IMR-90 (cell line): ENCODE measurements at regions not wholly inside any gene's neighbourhood (a gene's known extent, or its start where the extent isn't known, plus 50 kb on each side); places are given as distances from the start of the nearest gene placed in this dataset.

ENCODE experiments used
- ATAC-seq: fragments of 200-7000 bp; cut with Tn5 transposase; 2 replicates; pipeline ENCODE4 v1.9.1; 2020; ENCODE audit warnings: low read depth, mild to moderate bottlenecking, moderate library complexity
- BruUV-seq: library from RNA; stranded (reverse); fragments of 400-500 nt; replicated peaks from 2 replicates; lab custom pipeline; 2021; lab: Mats Ljungman, UMichigan
- CTCF ChIA-PET: fragments of 300-600 bp; formaldehyde crosslinking; extraction: SDS; loops from one replicate; lab custom pipeline; 2021; ENCODE audit warnings: antibody characterized with exemption; lab: Yijun Ruan, JAX
- POLR2A ChIA-PET: fragments of 300-600 bp; sonication (Branson Sonifier 250); formaldehyde crosslinking; loops from one replicate; lab custom pipeline; 2022; ENCODE audit warnings: antibody characterized with exemption; ENCODE audit not compliant: unreplicated experiment; lab: Charles Lee
- DNase-seq: peaks from one replicate; pipeline ENCODE4 v3.0.0; 2013
- H2AFZ ChIP-seq: replicated peaks from 2 replicates; pipeline ENCODE3; 2013; ENCODE audit warnings: low read length, mild to moderate bottlenecking; ENCODE audit not compliant: poor library complexity
- H2AK5ac ChIP-seq: 2 replicates; pipeline ENCODE4 v1.6.1; 2013; ENCODE audit warnings: low read depth, low read length, inconsistent platforms
- H2AK9ac ChIP-seq: replicated peaks from 2 replicates; pipeline ENCODE3; 2013; ENCODE audit warnings: mild to moderate bottlenecking, low read depth, low read length, moderate library complexity; ENCODE audit not compliant: poor library complexity
- H2BK120ac ChIP-seq: 2 replicates; pipeline ENCODE4 v1.6.1; 2013; ENCODE audit warnings: low read depth, low read length, inconsistent platforms
- H2BK15ac ChIP-seq: 3 replicates; pipeline ENCODE4 v1.6.1; 2013; ENCODE audit warnings: low read depth, low read length, inconsistent platforms
- H2BK20ac ChIP-seq: 2 replicates; pipeline ENCODE4 v1.6.1; 2013; ENCODE audit warnings: low read depth, mild to moderate bottlenecking, inconsistent platforms, low read length, moderate library complexity
- H2BK5ac ChIP-seq: 2 replicates; pipeline ENCODE4 v1.6.1; 2013; ENCODE audit warnings: mild to moderate bottlenecking, low read depth, low read length, inconsistent platforms; ENCODE audit not compliant: poor library complexity, severe bottlenecking
- H3K14ac ChIP-seq: replicated peaks from 2 replicates; pipeline ENCODE4 v1.6.1; 2013; ENCODE audit warnings: low read depth, low read length, inconsistent platforms
- H3K18ac ChIP-seq: 2 replicates; pipeline ENCODE4 v1.6.1; 2013; ENCODE audit warnings: low read depth, low read length, control low read depth
- H3K23ac ChIP-seq: 2 replicates; pipeline ENCODE4 v1.6.1; 2013; ENCODE audit warnings: low read depth, low read length, inconsistent platforms
- H3K27ac ChIP-seq: 2 replicates; pipeline ENCODE4 v1.5.1; 2013; ENCODE audit warnings: mild to moderate bottlenecking, control low read depth, low read length; ENCODE audit not compliant: insufficient read depth
- H3K27me3 ChIP-seq: 2 replicates; pipeline ENCODE4 v1.6.1; 2013; ENCODE audit warnings: low read length; ENCODE audit not compliant: control insufficient read depth, insufficient read depth
- H3K36me3 ChIP-seq: 2 replicates; pipeline ENCODE4 v1.6.1; 2013; ENCODE audit warnings: low read length, mixed read lengths; ENCODE audit not compliant: control insufficient read depth, insufficient read depth
- H3K4ac ChIP-seq: 2 replicates; pipeline ENCODE4 v1.6.1; 2013; ENCODE audit warnings: low read depth, low read length, inconsistent platforms
- H3K4me1 ChIP-seq: 2 replicates; pipeline ENCODE4 v1.6.1; 2013; ENCODE audit warnings: low read length, mixed read lengths; ENCODE audit not compliant: control insufficient read depth, insufficient read depth
- H3K4me2 ChIP-seq: 2 replicates; pipeline ENCODE4 v1.6.1; 2013; ENCODE audit warnings: low read depth, mild to moderate bottlenecking, control low read depth, low read length, moderate library complexity
- H3K4me3 ChIP-seq: 2 replicates; pipeline ENCODE4 v1.5.1; 2013; ENCODE audit warnings: low read depth, mild to moderate bottlenecking, control low read depth, low read length, moderate library complexity; ENCODE audit not compliant: insufficient read depth
- H3K56ac ChIP-seq: 2 replicates; pipeline ENCODE4 v1.6.1; 2013; ENCODE audit warnings: low read length, inconsistent platforms; ENCODE audit not compliant: insufficient read depth; ENCODE audit errors: extremely low read depth
- H3K79me1 ChIP-seq, 2 experiments: 2 replicates each; pipeline ENCODE4 v1.6.1; 2013; ENCODE audit warnings: low read length in 2 of 2, inconsistent platforms in 1 of 2, low read depth in 1 of 2
- H3K9ac ChIP-seq: 2 replicates; pipeline ENCODE4 v1.6.1; 2013; ENCODE audit warnings: low read depth, low read length, control low read depth
- H3K9me1 ChIP-seq: 2 replicates; pipeline ENCODE4 v1.6.1; 2013; ENCODE audit warnings: low read length, inconsistent platforms; ENCODE audit not compliant: insufficient read depth
- H3K9me3 ChIP-seq: 2 replicates; pipeline ENCODE4 v1.6.1; 2013; ENCODE audit warnings: low read length; ENCODE audit not compliant: control insufficient read depth, insufficient read depth
- H4K20me1 ChIP-seq: 2 replicates; pipeline ENCODE4 v1.6.1; 2013; ENCODE audit warnings: low read length, inconsistent platforms; ENCODE audit not compliant: insufficient read depth
- H4K5ac ChIP-seq: 2 replicates; pipeline ENCODE4 v1.6.1; 2013; ENCODE audit warnings: mild to moderate bottlenecking, low read depth, low read length, control low read depth
- H4K8ac ChIP-seq, 2 experiments: 2 replicates each; pipeline ENCODE4 v1.6.1; 2013; ENCODE audit warnings: low read depth in 2 of 2, low read length in 2 of 2, control low read depth in 1 of 2, inconsistent platforms in 1 of 2
- H4K91ac ChIP-seq: 2 replicates; pipeline ENCODE4 v1.6.1; 2013; ENCODE audit warnings: low read depth, low read length, inconsistent platforms; ENCODE audit not compliant: insufficient read depth
- BHLHE40 ChIP-seq: fragments of 150-350 bp; IDR thresholded peaks from 2 replicates; pipeline ENCODE4 v1.6.1; 2016; ENCODE audit warnings: mild to moderate bottlenecking, low read depth, low read length
- CEBPB ChIP-seq: IDR thresholded peaks from 2 replicates; pipeline ENCODE4 v1.6.1; 2012; ENCODE audit warnings: low read depth, low read length, improper control_type of control experiment
- CHD1 ChIP-seq: IDR thresholded peaks from 2 replicates; pipeline ENCODE4 v1.6.1; 2012; ENCODE audit warnings: low read depth, low read length, improper control_type of control experiment
- FOS ChIP-seq: fragments of 150-350 bp; IDR thresholded peaks from 2 replicates; pipeline ENCODE4 v1.6.1; 2016; ENCODE audit warnings: low read depth, low read length
- MAFK ChIP-seq: IDR thresholded peaks from 2 replicates; pipeline ENCODE4 v1.6.1; 2012; ENCODE audit warnings: low read depth, low read length, improper control_type of control experiment
- MAZ ChIP-seq: IDR thresholded peaks from 2 replicates; pipeline ENCODE4 v1.6.1; 2012; ENCODE audit warnings: low read depth, mild to moderate bottlenecking, low read length, improper control_type of control experiment, moderate library complexity, borderline replicate concordance
- MXI1 ChIP-seq: IDR thresholded peaks from 2 replicates; pipeline ENCODE4 v1.6.1; 2012; ENCODE audit warnings: low read depth, mild to moderate bottlenecking, low read length, moderate library complexity, borderline replicate concordance
- NFE2L2 ChIP-seq: fragments of 150-350 bp; IDR thresholded peaks from 2 replicates; pipeline ENCODE4 v1.6.1; 2016; ENCODE audit warnings: low read depth, mild to moderate bottlenecking, low read length
- POLR2A ChIP-seq: IDR thresholded peaks from 2 replicates; pipeline ENCODE4 v1.6.1; 2012; ENCODE audit warnings: mild to moderate bottlenecking, low read depth, low read length
- RAD21 ChIP-seq: IDR thresholded peaks from 2 replicates; pipeline ENCODE4 v1.6.1; 2012; ENCODE audit warnings: low read length, improper control_type of control experiment
- RCOR1 ChIP-seq: IDR thresholded peaks from 2 replicates; pipeline ENCODE4 v1.6.1; 2012; ENCODE audit warnings: mild to moderate bottlenecking, low read length, improper control_type of control experiment; ENCODE audit not compliant: insufficient replicate concordance
- RFX5 ChIP-seq: IDR thresholded peaks from 2 replicates; pipeline ENCODE4 v1.8.0; 2012; ENCODE audit warnings: low read depth, mild to moderate bottlenecking, low read length, moderate library complexity
- SMC3 ChIP-seq: fragments of 150-350 bp; IDR thresholded peaks from 2 replicates; pipeline ENCODE4 v1.6.1; 2016; ENCODE audit warnings: low read depth, mild to moderate bottlenecking, antibody characterized with exemption, low read length, moderate library complexity
- WGBS, 2 experiments: methylation state at CpG; one replicate each; pipeline versions ENCODE4 v1.1.5 to v1.1.7; 2013; ENCODE audit warnings: missing lambda C conversion rate in 2 of 2; ENCODE audit not compliant: insufficient read length in 1 of 2; ENCODE audit errors: extremely low coverage in 2 of 2; 5-methylcytosine and 5-hydroxymethylcytosine counted together
- dilution Hi-C: fragments of 300-500 bp; cut with HindIII; formaldehyde crosslinking; loops from one replicate; pipeline ENCODE4 v1.14.3; 2018; ENCODE audit warnings: low sequenced_read_pairs; ENCODE audit not compliant: unreplicated experiment
- in situ Hi-C: fragments of 300-500 bp; cut with MboI; formaldehyde crosslinking; loops from 3 replicates; pipeline ENCODE4 v1.14.3; 2019; ENCODE audit warnings: low sequenced_read_pairs, inconsistent platforms, mixed read lengths
- intact Hi-C: fragments of 100-400 bp; cut with micrococcal nuclease; formaldehyde crosslinking; loops from 2 replicates; pipeline ENCODE4 v1.10.0; 2022
- TF ChIP-seq, protein P1 (sequence below): fragments of 150-350 bp; IDR thresholded peaks from 2 replicates; pipeline ENCODE4 v1.6.1; 2016; ENCODE audit warnings: low read depth, mild to moderate bottlenecking, low read length, moderate library complexity, borderline replicate concordance
- TF ChIP-seq, protein P2 (sequence below): conservative IDR thresholded peaks from 2 replicates; pipeline ENCODE4 v1.5.1; 2012; ENCODE audit warnings: mild to moderate bottlenecking, low read depth, low read length, improper control_type of control experiment
- TF ChIP-seq, protein P3 (sequence below): fragments of 150-350 bp; IDR thresholded peaks from 2 replicates; pipeline ENCODE4 v1.6.1; 2017; ENCODE audit warnings: mild to moderate bottlenecking, antibody characterized with exemption, low read length, low read depth

DNA sequence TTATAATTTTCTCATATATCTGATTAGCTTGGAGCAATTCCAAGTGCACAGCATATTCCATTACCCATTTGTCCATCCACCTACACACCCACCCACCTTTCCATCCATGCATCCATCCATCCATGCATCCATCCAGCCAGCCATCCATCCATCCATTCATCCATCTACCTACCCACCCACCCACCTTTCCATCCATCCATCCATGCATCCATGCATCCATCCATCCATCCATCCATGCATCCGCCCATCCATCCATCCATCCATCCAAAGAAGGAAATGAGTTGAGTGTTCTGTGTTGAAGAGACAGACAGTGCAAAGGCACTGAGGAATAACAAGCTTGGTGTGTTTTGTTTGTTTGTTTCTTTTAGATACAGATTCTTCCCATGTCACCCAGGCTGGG is 78.7 kb upstream of the FAM20A start:
- intact Hi-C loops (no loop called here), dilution Hi-C loops (no loop called here), in situ Hi-C loops (no loop called here)
- Histone ChIP-seq H3K27me3 (no peaks in the 10 kb centered on the region; the same call in 1 of the 2 replicates), H3K4me1 (no peaks in the 10 kb centered on the region), H2BK5ac (no peak overlapping the region), H2BK15ac (no peak overlapping the region), H2AFZ (no peak overlapping the region), H3K4me3 (no peak overlapping the region), H4K20me1 (no peaks in the 10 kb centered on the region), H3K9me1 (no peaks in the 10 kb centered on the region), H4K91ac (no peak overlapping the region), H3K27ac (no peak overlapping the region), H3K9me3 (no peaks in the 10 kb centered on the region), H4K8ac (no peak overlapping the region), H2BK120ac (no peak overlapping the region), H3K36me3 (no peaks in the 10 kb centered on the region), H3K18ac (no peak overlapping the region), H2BK20ac (no peak overlapping the region), H3K79me1 (no peaks in the 10 kb centered on the region), H3K14ac (no peak overlapping the region), H4K5ac (no peak overlapping the region), H3K4me2 (no peak overlapping the region), H3K56ac (no peak overlapping the region), H3K4ac (no peak overlapping the region), H3K23ac (no peak overlapping the region), H3K9ac (no peak overlapping the region), H2AK5ac (no peak overlapping the region), H2AK9ac (no peak overlapping the region)
- TF ChIP-seq, protein P1, sequence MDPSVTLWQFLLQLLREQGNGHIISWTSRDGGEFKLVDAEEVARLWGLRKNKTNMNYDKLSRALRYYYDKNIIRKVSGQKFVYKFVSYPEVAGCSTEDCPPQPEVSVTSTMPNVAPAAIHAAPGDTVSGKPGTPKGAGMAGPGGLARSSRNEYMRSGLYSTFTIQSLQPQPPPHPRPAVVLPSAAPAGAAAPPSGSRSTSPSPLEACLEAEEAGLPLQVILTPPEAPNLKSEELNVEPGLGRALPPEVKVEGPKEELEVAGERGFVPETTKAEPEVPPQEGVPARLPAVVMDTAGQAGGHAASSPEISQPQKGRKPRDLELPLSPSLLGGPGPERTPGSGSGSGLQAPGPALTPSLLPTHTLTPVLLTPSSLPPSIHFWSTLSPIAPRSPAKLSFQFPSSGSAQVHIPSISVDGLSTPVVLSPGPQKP: no peak
- TF ChIP-seq, protein P2, sequence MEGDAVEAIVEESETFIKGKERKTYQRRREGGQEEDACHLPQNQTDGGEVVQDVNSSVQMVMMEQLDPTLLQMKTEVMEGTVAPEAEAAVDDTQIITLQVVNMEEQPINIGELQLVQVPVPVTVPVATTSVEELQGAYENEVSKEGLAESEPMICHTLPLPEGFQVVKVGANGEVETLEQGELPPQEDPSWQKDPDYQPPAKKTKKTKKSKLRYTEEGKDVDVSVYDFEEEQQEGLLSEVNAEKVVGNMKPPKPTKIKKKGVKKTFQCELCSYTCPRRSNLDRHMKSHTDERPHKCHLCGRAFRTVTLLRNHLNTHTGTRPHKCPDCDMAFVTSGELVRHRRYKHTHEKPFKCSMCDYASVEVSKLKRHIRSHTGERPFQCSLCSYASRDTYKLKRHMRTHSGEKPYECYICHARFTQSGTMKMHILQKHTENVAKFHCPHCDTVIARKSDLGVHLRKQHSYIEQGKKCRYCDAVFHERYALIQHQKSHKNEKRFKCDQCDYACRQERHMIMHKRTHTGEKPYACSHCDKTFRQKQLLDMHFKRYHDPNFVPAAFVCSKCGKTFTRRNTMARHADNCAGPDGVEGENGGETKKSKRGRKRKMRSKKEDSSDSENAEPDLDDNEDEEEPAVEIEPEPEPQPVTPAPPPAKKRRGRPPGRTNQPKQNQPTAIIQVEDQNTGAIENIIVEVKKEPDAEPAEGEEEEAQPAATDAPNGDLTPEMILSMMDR: no peak
- TF ChIP-seq FOS: no peak
- TF ChIP-seq CHD1: no peak
- TF ChIP-seq MAFK: no peak
- TF ChIP-seq BHLHE40: no peak
- no peak for TF ChIP-seq RAD21
- TF ChIP-seq SMC3: no peak
- TF ChIP-seq, protein P3, sequence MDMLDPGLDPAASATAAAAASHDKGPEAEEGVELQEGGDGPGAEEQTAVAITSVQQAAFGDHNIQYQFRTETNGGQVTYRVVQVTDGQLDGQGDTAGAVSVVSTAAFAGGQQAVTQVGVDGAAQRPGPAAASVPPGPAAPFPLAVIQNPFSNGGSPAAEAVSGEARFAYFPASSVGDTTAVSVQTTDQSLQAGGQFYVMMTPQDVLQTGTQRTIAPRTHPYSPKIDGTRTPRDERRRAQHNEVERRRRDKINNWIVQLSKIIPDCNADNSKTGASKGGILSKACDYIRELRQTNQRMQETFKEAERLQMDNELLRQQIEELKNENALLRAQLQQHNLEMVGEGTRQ: no peak
- no peak for TF ChIP-seq RCOR1
- no peak for TF ChIP-seq POLR2A
- no peak for TF ChIP-seq NFE2L2
- TF ChIP-seq MXI1: no peak
- TF ChIP-seq RFX5: no peak
- no peak for TF ChIP-seq CEBPB
- no peak for TF ChIP-seq MAZ
- no TSS peak for BruUV-seq
- WGBS, 2 experiments: no CpG with 5 or more reads among the region's 1 CpG
- ATAC-seq (no peak), DNase-seq (no peak)
- ChIA-PET CTCF (no interaction called here), POLR2A (no interaction called here)
